Gastroesophageal sphincter (tissue), 4 donors: ENCODE measurements at regions not wholly inside any gene's neighbourhood (a gene's known extent, or its start where the extent isn't known, plus 50 kb on each side); places are given as distances from the start of the nearest gene placed in this dataset.

Experiments used
- ATAC-seq: fragments of 150-250 bp; one replicate; pipeline ENCODE4 v1.9.1; 2016; ENCODE audit warnings: mild to moderate bottlenecking, moderate library complexity
- H3K27ac ChIP-seq, 4 donors: fragments of 200-600 bp; sonication (generic) in 3 of 4; 1 replicate in 3 of 4; 2 replicates in 1 of 4; pipeline ENCODE4 v1.5.1; 2016 to 2019
- H3K27me3 ChIP-seq: fragments of 200-600 bp; sonication (generic); one replicate; pipeline ENCODE4 v1.5.1; 2019
- H3K36me3 ChIP-seq, 2 donors: fragments of 200-600 bp; sonication (generic); one replicate each; pipeline ENCODE4 v1.5.1; 2019; ENCODE audit warnings: control low read depth in 1 of 2
- H3K4me1 ChIP-seq, 3 donors: fragments of 200-600 bp; sonication (generic); 1 replicate in 2 of 3; 2 replicates in 1 of 3; pipeline ENCODE4 v1.5.1; 2016 to 2019; ENCODE audit warnings: control low read depth in 2 of 3
- H3K4me3 ChIP-seq, 2 donors: fragments of 200-600 bp; sonication (generic); one replicate each; pipeline ENCODE4 v1.5.1; 2019; ENCODE audit warnings: mild to moderate bottlenecking in 1 of 2, moderate library complexity in 1 of 2
- H3K9me3 ChIP-seq, 3 donors: fragments of 200-600 bp; sonication (generic); one replicate each; pipeline ENCODE4 v1.5.1; 2017 to 2019; ENCODE audit warnings: control low read depth in 2 of 3
- EP300 ChIP-seq: sonication (generic); formaldehyde crosslinking; IDR thresholded peaks from one replicate; pipeline ENCODE4 v1.6.1; 2017; ENCODE audit warnings: antibody characterized with exemption, mild to moderate bottlenecking
- POLR2A ChIP-seq, 2 donors: fragments of 450-650 bp; IDR thresholded peaks; one replicate each; pipeline ENCODE4 v1.6.1; 2017; ENCODE audit warnings: antibody characterized with exemption in 2 of 2, mild to moderate bottlenecking in 2 of 2, moderate library complexity in 1 of 2
- POLR2AphosphoS5 ChIP-seq: sonication (generic); formaldehyde crosslinking; IDR thresholded peaks from one replicate; pipeline ENCODE4 v1.6.1; 2017; ENCODE audit warnings: antibody characterized with exemption
- WGBS, 2 donors: methylation state at CpG; one replicate each; pipeline ENCODE4 v1.1.5; 2018; ENCODE audit warnings: low coverage in 1 of 2; 5-methylcytosine and 5-hydroxymethylcytosine counted together
- TF ChIP-seq, protein P1 (sequence below), 4 experiments: fragments of 200-600 bp in 2 of 4; fragments of 450-650 bp in 2 of 4; sonication (generic) in 1 of 4; IDR thresholded peaks; one replicate each; pipeline ENCODE4 v1.5.1; 2017 to 2019; ENCODE audit warnings: antibody characterized with exemption in 4 of 4, mild to moderate bottlenecking in 2 of 4, moderate library complexity in 2 of 4

DNA sequence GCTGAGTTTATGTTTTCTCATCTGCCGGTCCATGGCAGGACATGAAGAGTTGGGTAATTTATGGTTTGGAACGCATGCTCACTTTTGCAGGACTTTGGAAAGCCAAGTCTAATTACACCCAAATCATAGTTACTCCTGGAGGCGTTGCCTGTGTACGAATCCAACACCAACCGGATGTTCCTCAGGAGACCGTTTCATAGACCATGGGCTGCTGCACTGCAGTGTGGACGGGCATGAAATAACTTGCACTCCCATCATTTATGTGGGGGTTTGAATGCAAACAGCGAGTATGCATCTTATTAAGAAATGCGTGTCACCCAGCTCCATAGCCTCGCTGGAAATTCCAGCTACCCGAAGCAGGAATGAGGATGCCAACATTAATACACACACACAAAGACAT lies 96.1 kb upstream of the IRX2 start:
- H3K36me3 ChIP-seq: no peaks in the 10 kb centered on the region
- no peaks in the 10 kb centered on the region for H3K27me3 ChIP-seq
- H3K27ac ChIP-seq: no peak overlapping the region
- H3K4me1 ChIP-seq: no peaks in the 10 kb centered on the region
- no peak overlapping the region for H3K4me3 ChIP-seq
- H3K9me3 ChIP-seq: no peaks in the 10 kb centered on the region
- 78 to 86% methylated on average over 6 to 11 of the region's 11 CpGs for WGBS, 2 donors
- TF ChIP-seq, protein P1, sequence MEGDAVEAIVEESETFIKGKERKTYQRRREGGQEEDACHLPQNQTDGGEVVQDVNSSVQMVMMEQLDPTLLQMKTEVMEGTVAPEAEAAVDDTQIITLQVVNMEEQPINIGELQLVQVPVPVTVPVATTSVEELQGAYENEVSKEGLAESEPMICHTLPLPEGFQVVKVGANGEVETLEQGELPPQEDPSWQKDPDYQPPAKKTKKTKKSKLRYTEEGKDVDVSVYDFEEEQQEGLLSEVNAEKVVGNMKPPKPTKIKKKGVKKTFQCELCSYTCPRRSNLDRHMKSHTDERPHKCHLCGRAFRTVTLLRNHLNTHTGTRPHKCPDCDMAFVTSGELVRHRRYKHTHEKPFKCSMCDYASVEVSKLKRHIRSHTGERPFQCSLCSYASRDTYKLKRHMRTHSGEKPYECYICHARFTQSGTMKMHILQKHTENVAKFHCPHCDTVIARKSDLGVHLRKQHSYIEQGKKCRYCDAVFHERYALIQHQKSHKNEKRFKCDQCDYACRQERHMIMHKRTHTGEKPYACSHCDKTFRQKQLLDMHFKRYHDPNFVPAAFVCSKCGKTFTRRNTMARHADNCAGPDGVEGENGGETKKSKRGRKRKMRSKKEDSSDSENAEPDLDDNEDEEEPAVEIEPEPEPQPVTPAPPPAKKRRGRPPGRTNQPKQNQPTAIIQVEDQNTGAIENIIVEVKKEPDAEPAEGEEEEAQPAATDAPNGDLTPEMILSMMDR (IDR thresholded peaks at IDR 0.05): no peak
- TF ChIP-seq EP300 (no peak), POLR2AphosphoS5 (no peak), POLR2A (IDR thresholded peaks at IDR 0.05) (no peak)
- no peak for ATAC-seq

DNA sequence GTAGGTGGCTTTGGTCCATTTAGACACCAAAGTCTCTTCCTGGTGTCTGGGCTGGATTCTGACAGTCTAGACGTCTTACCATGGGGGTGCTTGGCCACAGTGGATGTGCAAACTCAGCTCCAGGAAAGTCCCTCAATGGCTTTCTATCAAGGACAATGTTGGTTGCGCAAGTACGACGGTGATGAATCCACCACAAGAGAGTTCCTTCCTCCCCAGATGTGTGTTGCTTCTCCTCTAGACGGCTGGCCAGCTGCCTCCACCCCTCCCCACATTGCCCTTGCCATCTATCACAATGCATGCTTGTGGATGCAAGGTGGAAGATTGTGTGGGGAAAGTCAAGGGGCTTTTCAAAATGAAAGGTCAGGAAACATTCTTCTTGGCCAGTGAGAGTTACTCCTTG lies 89.7 kb upstream of the IRX2 start:
- no peak for ATAC-seq
- peaks cover 5% of the 10 kb centered on the region for H3K27me3 ChIP-seq
- 17 to 79% methylated on average over 1 to 4 of the region's 5 CpGs for WGBS, 2 donors

DNA sequence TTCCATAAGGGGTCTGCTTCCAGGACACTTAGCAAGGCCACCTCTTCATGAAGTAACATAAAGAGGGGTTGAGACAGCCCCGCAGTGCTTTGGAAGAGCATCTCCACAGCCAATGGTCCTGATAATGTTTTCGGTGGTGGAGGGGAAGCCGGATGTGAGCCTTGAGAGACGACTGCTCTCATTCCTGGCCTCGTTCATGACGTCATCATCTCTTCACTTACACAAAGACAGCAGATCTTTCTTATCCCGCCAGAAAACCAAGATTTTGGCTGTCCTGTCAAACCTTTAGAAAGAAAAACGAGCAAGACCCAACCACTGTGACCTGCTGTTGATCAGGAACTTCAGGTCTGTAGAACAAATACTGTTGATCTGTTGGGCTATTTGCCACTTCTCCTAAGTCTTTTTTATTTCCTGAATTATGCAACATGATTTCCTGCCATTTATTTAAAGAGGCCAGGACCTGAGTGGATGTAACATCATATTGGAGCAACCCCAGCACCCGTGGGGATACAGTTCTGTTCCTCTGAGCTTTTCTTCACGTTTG lies 89.0 kb upstream of the IRX2 start:
- Histone ChIP-seq H3K4me1 (no peaks in the 10 kb centered on the region), H3K9me3 (no peaks in the 10 kb centered on the region), H3K27me3 (peaks cover 5% of the 10 kb centered on the region), H3K27ac (no peak overlapping the region), H3K4me3 (no peak overlapping the region), H3K36me3 (no peaks in the 10 kb centered on the region)
- TF ChIP-seq EP300: no peak
- TF ChIP-seq, protein P1 (IDR thresholded peaks at IDR 0.05): no peak
- TF ChIP-seq POLR2A (IDR thresholded peaks at IDR 0.05): no peak
- no peak for TF ChIP-seq POLR2AphosphoS5
- WGBS, 2 donors: 23 to 60% methylated on average over 3 to 10 of the region's 10 CpGs
- ATAC-seq: no peak

More for the DNA sequence above, 89.7 kb upstream of the IRX2 start:
- no peak for TF ChIP-seq EP300
- no peak for TF ChIP-seq POLR2A (IDR thresholded peaks at IDR 0.05)
- TF ChIP-seq POLR2AphosphoS5: no peak
- TF ChIP-seq, protein P1 (IDR thresholded peaks at IDR 0.05): no peak
- Histone ChIP-seq H3K9me3 (no peaks in the 10 kb centered on the region), H3K4me3 (no peak overlapping the region), H3K4me1 (no peaks in the 10 kb centered on the region), H3K36me3 (no peaks in the 10 kb centered on the region), H3K27ac (no peak overlapping the region)

DNA sequence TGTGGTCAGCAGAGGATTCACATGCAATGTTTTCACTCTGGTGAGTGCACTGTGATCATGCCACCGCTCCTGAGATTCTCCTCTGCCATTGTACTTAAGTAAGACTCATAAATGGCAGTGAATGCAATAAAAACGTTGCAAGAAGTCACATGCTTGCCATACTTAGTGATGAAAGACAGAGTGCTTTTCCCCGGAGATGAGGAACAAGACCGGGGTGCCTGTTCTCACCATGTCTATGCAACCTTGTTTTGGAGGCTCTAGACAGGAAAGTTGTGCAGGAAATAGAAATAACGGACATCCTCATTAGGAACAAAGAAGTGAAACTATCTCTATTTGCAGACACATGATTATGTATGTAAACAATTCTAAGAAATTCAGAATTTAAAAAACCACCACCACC lies 84.7 kb upstream of the IRX2 start:
- TF ChIP-seq EP300 (no peak), POLR2AphosphoS5 (no peak), POLR2A (IDR thresholded peaks at IDR 0.05) (no peak)
- TF ChIP-seq, protein P1 (IDR thresholded peaks at IDR 0.05): no peak
- no peaks in the 10 kb centered on the region for H3K9me3 ChIP-seq

DNA sequence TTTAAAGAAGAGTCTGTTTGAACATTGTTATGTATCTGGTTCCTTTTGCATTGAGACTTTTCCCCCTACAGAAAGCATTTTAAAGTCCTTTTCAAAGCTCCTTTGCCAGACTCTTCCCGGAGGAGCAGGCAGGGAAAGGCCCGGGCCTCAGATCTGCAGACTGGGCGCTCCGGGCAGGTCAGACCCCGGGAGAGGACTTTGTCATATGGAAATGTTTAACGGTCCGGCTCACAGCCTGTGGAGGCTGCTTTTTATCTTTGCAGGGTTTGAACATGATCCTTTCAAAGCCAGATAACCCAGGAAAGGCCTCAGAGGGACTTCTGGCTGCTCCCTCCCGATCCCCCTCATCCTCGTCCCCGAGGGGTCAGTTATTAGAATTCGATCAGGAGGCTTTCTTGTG lies 82.1 kb upstream of the IRX2 start:
- 20% methylated on average over 10 of the region's 11 CpGs; no CpG with 5 or more reads in 1 of the 2 donors for WGBS, 2 donors
- H3K4me3 ChIP-seq: no peak overlapping the region
- H3K36me3 ChIP-seq: no peaks in the 10 kb centered on the region
- ATAC-seq: no peak
- TF ChIP-seq EP300 (no peak), POLR2AphosphoS5 (no peak), POLR2A (IDR thresholded peaks at IDR 0.05) (no peak)
- TF ChIP-seq, protein P1 (IDR thresholded peaks at IDR 0.05): no peak
- H3K4me1 ChIP-seq: no peaks in the 10 kb centered on the region
- peaks cover 17% of the 10 kb centered on the region for H3K27me3 ChIP-seq
- H3K9me3 ChIP-seq: no peaks in the 10 kb centered on the region
- H3K27ac ChIP-seq: no peak overlapping the region

More for the DNA sequence above, 84.7 kb upstream of the IRX2 start:
- Histone ChIP-seq H3K27me3 (peaks cover 3% of the 10 kb centered on the region), H3K4me1 (no peaks in the 10 kb centered on the region), H3K36me3 (no peaks in the 10 kb centered on the region), H3K4me3 (no peak overlapping the region), H3K27ac (no peak overlapping the region)
- 64 to 70% methylated on average over 5 of the region's 5 CpGs for WGBS, 2 donors
- no peak for ATAC-seq
